ENCODE measurements at regions not wholly inside any gene's neighbourhood (a gene's known extent, or its start where the extent isn't known, plus 50 kb on each side); places are given as distances from the start of the nearest gene placed in this dataset.
"Not testable (repeated sequence)": the region's sequence is repeated elsewhere in the genome, so short reads cannot be mapped to it uniquely, and the experiment has no call there.

DNA sequence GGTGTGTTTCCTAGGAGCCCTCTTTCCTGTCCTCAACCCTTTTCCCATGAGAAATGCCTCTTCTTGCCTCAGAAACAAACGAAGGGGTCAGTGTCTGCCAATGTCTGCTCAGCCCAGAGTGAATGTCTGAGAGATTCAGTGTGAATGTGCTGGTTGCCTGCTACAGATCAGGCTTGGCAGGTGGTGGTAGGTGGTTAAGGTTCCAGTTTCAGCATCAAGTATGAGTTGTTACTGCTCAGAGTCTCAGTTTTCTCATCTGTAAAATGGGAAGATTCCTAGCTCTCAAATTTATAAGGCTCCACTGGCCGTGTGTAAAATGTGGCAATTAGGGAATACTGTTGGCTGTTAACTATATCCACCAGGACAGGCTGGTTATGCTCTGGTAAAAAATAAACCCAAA is 96.3 kb upstream of the PLGLB2 start:
- POLR2A ChIA-PET; H2AFZ ChIP-seq (ENCODE audit: low read depth, low read length, poor library complexity, severe bottlenecking); H3K79me2 ChIP-seq (ENCODE audit: insufficient read depth, low read length); H3K9me3 ChIP-seq (ENCODE audit: control insufficient read depth in 1 of 2, insufficient read depth in 1 of 2, low read depth in 1 of 2, low read length in 2 of 2); H3K27me3 ChIP-seq (ENCODE audit: insufficient read depth, low read length); CTCF ChIA-PET; DNase-seq (ENCODE audit: low read depth, low spot score); H3K36me3 ChIP-seq (ENCODE audit: control insufficient read depth in 1 of 2, insufficient read depth in 2 of 2, low read length in 2 of 2); BruUV-seq (replicated peaks); H3K9me2 ChIP-seq (ENCODE audit: insufficient read depth); H3K27ac ChIP-seq (ENCODE audit: low read depth, low read length); H3K4me1 ChIP-seq (ENCODE audit: control insufficient read depth in 1 of 2, insufficient read depth in 2 of 2, low read length in 2 of 2); RAD21 ChIA-PET (ENCODE audit: low non-redundant PET in 1 of 2, low total read pairs in 2 of 2, uncharacterized antibody in 2 of 2, unreplicated experiment in 2 of 2); H3K9ac ChIP-seq (ENCODE audit: low read length); H4K20me1 ChIP-seq (ENCODE audit: insufficient read depth); H3K4me2 ChIP-seq (ENCODE audit: low read length); intact Hi-C loops (cut with micrococcal nuclease); ATAC-seq; H3K4me3 ChIP-seq (replicated peaks in 1 of 2; ENCODE audit: low read depth in 1 of 2, low read length in 2 of 2): not testable (repeated sequence)

DNA sequence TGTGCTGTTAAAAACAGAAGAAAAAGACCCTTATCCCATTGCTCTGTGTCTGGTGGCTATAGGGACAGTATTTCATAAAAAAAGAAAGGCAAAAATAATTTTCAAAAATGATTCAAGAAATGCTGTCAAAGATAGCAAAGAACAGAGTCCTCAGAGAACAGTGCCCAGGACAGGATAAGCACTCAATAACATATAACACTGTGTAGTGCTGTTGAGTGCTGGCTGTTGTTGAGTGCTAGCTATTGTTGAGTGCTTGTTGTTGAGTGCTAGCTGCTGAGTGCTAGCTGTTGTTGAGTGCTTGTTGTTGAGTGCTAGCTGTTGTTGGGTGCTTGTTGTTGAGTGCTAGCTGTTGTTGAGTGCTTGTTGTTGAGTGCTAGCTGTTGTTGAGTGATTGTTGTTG is 94.5 kb upstream of the PLGLB2 start:
- H3K9me3 ChIP-seq (ENCODE audit: control insufficient read depth in 1 of 2, insufficient read depth in 1 of 2, low read depth in 1 of 2, low read length in 2 of 2); H3K4me3 ChIP-seq (replicated peaks in 1 of 2; ENCODE audit: low read depth in 1 of 2, low read length in 2 of 2); H3K9ac ChIP-seq (ENCODE audit: low read length); H4K20me1 ChIP-seq (ENCODE audit: insufficient read depth); H3K27ac ChIP-seq (ENCODE audit: low read depth, low read length); CTCF ChIA-PET; H3K4me2 ChIP-seq (ENCODE audit: low read length); RAD21 ChIA-PET (ENCODE audit: low non-redundant PET in 1 of 2, low total read pairs in 2 of 2, uncharacterized antibody in 2 of 2, unreplicated experiment in 2 of 2); H2AFZ ChIP-seq (ENCODE audit: low read depth, low read length, poor library complexity, severe bottlenecking); H3K79me2 ChIP-seq (ENCODE audit: insufficient read depth, low read length); BruUV-seq (replicated peaks); DNase-seq (ENCODE audit: low read depth, low spot score); H3K27me3 ChIP-seq (ENCODE audit: insufficient read depth, low read length); ATAC-seq; H3K4me1 ChIP-seq (ENCODE audit: control insufficient read depth in 1 of 2, insufficient read depth in 2 of 2, low read length in 2 of 2); intact Hi-C loops (cut with micrococcal nuclease); POLR2A ChIA-PET; H3K36me3 ChIP-seq (ENCODE audit: control insufficient read depth in 1 of 2, insufficient read depth in 2 of 2, low read length in 2 of 2); H3K9me2 ChIP-seq (ENCODE audit: insufficient read depth): not testable (repeated sequence)

- H3K27ac ChIP-seq (ENCODE audit: low read depth, low read length); H3K4me1 ChIP-seq (ENCODE audit: control insufficient read depth in 1 of 2, insufficient read depth in 2 of 2, low read length in 2 of 2); H3K27me3 ChIP-seq (ENCODE audit: insufficient read depth, low read length); H3K9me2 ChIP-seq (ENCODE audit: insufficient read depth); H3K9me3 ChIP-seq (ENCODE audit: control insufficient read depth in 1 of 2, insufficient read depth in 1 of 2, low read depth in 1 of 2, low read length in 2 of 2); H4K20me1 ChIP-seq (ENCODE audit: insufficient read depth); H3K79me2 ChIP-seq (ENCODE audit: insufficient read depth, low read length); POLR2A ChIA-PET; H3K9ac ChIP-seq (ENCODE audit: low read length); H3K4me3 ChIP-seq (replicated peaks in 1 of 2; ENCODE audit: low read depth in 1 of 2, low read length in 2 of 2); RAD21 ChIA-PET (ENCODE audit: low non-redundant PET in 1 of 2, low total read pairs in 2 of 2, uncharacterized antibody in 2 of 2, unreplicated experiment in 2 of 2); H3K36me3 ChIP-seq (ENCODE audit: control insufficient read depth in 1 of 2, insufficient read depth in 2 of 2, low read length in 2 of 2); intact Hi-C loops (cut with micrococcal nuclease); CTCF ChIA-PET; ATAC-seq; H2AFZ ChIP-seq (ENCODE audit: low read depth, low read length, poor library complexity, severe bottlenecking); H3K4me2 ChIP-seq (ENCODE audit: low read length); BruUV-seq (replicated peaks); DNase-seq (ENCODE audit: low read depth, low spot score): not testable (repeated sequence)
These were observed 93.6 kb upstream of the PLGLB2 start for GRCh38 chr2:87654136-87654814.

- H3K36me3 ChIP-seq (ENCODE audit: control insufficient read depth in 1 of 2, insufficient read depth in 2 of 2, low read length in 2 of 2); H3K9me2 ChIP-seq (ENCODE audit: insufficient read depth); H3K79me2 ChIP-seq (ENCODE audit: insufficient read depth, low read length); H3K9ac ChIP-seq (ENCODE audit: low read length); H2AFZ ChIP-seq (ENCODE audit: low read depth, low read length, poor library complexity, severe bottlenecking); DNase-seq (ENCODE audit: low read depth, low spot score); POLR2A ChIA-PET; ATAC-seq; H3K27ac ChIP-seq (ENCODE audit: low read depth, low read length); H3K4me3 ChIP-seq (replicated peaks in 1 of 2; ENCODE audit: low read depth in 1 of 2, low read length in 2 of 2); H3K4me2 ChIP-seq (ENCODE audit: low read length); CTCF ChIA-PET; RAD21 ChIA-PET (ENCODE audit: low non-redundant PET in 1 of 2, low total read pairs in 2 of 2, uncharacterized antibody in 2 of 2, unreplicated experiment in 2 of 2); BruUV-seq (replicated peaks); H3K27me3 ChIP-seq (ENCODE audit: insufficient read depth, low read length); H3K9me3 ChIP-seq (ENCODE audit: control insufficient read depth in 1 of 2, insufficient read depth in 1 of 2, low read depth in 1 of 2, low read length in 2 of 2); intact Hi-C loops (cut with micrococcal nuclease); H4K20me1 ChIP-seq (ENCODE audit: insufficient read depth): not testable (repeated sequence)
- H3K4me1 ChIP-seq (ENCODE audit: control insufficient read depth in 1 of 2, insufficient read depth in 2 of 2, low read length in 2 of 2): peaks cover 7 to 12% of the 10 kb centered on the region in 2 experiments; a peak in 3 of 4 replicates
These were observed 90.0 kb upstream of the PLGLB2 start for GRCh38 chr2:87657915-87658314.
